Right lobe of liver (tissue), 6 donors: ENCODE measurements at regions not wholly inside any gene's neighbourhood (a gene's known extent, or its start where the extent isn't known, plus 50 kb on each side); places are given as distances from the start of the nearest gene placed in this dataset.

Source experiments
- ATAC-seq, 4 donors: fragments of 200-7000 bp; cut with Tn5 transposase; one replicate each; pipeline ENCODE4 v1.9.1; 2020; ENCODE audit warnings: mild to moderate bottlenecking in 4 of 4, moderate library complexity in 4 of 4
- DNase-seq, 3 donors: peaks; one replicate each; pipeline ENCODE4 v3.0.0-alpha.2; 2020
- H3K27ac ChIP-seq, 3 donors: fragments of 200-600 bp; one replicate each; pipeline ENCODE4 v1.8.0; 2022
- H3K27me3 ChIP-seq, 2 donors: fragments of 200-600 bp; one replicate each; pipeline ENCODE4 v1.8.0; 2022
- H3K36me3 ChIP-seq, 4 donors: fragments of 200-600 bp; sonication (generic) in 1 of 4; one replicate each; pipeline versions ENCODE4 v1.5.1 to v1.8.0; 2017 to 2022; ENCODE audit warnings: control low read depth in 1 of 4
- H3K4me1 ChIP-seq, 4 donors: fragments of 200-600 bp; sonication (generic) in 1 of 4; one replicate each; pipeline versions ENCODE4 v1.5.1 to v1.8.0; 2017 to 2022; ENCODE audit warnings: control low read depth in 1 of 4
- H3K4me3 ChIP-seq, 3 donors: fragments of 200-600 bp; one replicate each; pipeline ENCODE4 v1.8.0; 2022
- H3K9me3 ChIP-seq, 4 donors: fragments of 200-600 bp; sonication (generic) in 1 of 4; one replicate each; pipeline versions ENCODE4 v1.5.1 to v1.8.0; 2017 to 2022; ENCODE audit warnings: control low read depth in 1 of 4
- POLR2A ChIP-seq: fragments of 450-650 bp; IDR thresholded peaks from one replicate; pipeline ENCODE4 v1.6.1; 2017; ENCODE audit warnings: antibody characterized with exemption, mild to moderate bottlenecking
- WGBS: methylation state at CpG from one replicate; pipeline ENCODE4 v1.1.6; 2018; ENCODE audit warnings: low coverage, low lambda C conversion rate; ENCODE audit not compliant: insufficient coverage; ENCODE audit errors: missing lambda C conversion rate; 5-methylcytosine and 5-hydroxymethylcytosine counted together
- intact Hi-C, 2 donors: fragments of 100-400 bp; cut with DNase I; formaldehyde crosslinking; loops; one replicate each; pipeline versions ENCODE4 v1.11.2 to v1.14.1; 2022
- TF ChIP-seq, protein P1 (sequence below), 4 donors: fragments of 200-600 bp in 3 of 4; fragments of 450-650 bp in 1 of 4; IDR thresholded peaks; one replicate each; pipeline versions ENCODE4 v1.5.1 to v1.8.0; 2016 to 2022; ENCODE audit warnings: antibody characterized with exemption in 4 of 4, mild to moderate bottlenecking in 2 of 4
- donor health status: DM: no; HTN: yes; CAD: no.
- donor health status: DM: no; HTN: no; CAD: no.
- donor health status: DM: no; HTN: no; CAD: no.
- donor health status: DM: no; HTN: yes; CAD: no.
- donor health status: DM: no; HTN: yes; CAD: no.

DNA sequence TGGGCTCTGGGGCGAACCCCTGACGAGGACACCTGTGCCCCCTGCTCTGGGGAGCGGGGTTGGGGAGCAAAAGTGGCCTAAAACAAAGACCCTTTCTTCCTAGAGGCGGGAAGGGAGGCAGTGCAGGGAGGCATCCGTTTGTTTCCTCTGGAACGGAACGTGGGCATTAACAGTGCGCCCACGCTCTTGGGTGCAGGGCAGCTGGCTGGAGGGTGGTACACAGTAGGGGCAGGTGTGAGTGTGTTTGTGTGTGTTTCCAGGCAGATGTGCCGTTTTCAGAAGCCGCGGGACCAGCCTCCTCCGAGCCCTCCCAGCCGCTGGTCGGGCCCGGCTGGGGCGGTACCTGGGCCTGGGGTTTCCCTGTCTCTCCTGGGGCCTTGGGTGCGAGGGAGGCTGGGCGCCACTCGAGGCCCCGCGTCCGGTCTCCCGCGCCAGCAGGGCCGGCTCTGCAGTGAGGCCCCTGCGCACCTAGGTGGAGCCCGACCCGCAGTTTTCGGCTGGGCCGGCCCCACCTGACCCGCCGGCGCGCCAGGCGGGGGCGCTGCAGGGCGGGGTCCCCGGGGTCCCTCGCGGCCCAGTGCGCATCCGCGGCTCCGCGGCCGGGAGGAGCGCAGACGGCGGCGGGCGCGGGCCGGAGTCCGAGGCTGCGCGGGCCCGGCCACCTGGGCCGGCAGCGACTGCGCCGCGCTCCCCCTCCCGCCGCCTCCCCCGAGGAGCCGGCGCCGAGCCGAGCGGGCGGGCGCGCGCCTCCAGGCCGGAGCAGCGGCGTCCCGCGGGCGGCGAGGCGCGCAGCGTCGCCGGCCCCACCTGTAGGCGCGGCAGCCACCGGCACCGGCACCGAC, 1252.7 kb downstream of the BRD1 start:
- 18% methylated on average over 17 of the region's 92 CpGs for WGBS
- no peak for TF ChIP-seq POLR2A
- TF ChIP-seq, protein P1, sequence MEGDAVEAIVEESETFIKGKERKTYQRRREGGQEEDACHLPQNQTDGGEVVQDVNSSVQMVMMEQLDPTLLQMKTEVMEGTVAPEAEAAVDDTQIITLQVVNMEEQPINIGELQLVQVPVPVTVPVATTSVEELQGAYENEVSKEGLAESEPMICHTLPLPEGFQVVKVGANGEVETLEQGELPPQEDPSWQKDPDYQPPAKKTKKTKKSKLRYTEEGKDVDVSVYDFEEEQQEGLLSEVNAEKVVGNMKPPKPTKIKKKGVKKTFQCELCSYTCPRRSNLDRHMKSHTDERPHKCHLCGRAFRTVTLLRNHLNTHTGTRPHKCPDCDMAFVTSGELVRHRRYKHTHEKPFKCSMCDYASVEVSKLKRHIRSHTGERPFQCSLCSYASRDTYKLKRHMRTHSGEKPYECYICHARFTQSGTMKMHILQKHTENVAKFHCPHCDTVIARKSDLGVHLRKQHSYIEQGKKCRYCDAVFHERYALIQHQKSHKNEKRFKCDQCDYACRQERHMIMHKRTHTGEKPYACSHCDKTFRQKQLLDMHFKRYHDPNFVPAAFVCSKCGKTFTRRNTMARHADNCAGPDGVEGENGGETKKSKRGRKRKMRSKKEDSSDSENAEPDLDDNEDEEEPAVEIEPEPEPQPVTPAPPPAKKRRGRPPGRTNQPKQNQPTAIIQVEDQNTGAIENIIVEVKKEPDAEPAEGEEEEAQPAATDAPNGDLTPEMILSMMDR (IDR thresholded peaks at IDR 0.05), result peak in 2 of 4 donors; percentile 24 to 57
- intact Hi-C loops, result loop anchor here in 1 of 2 donors (5.0 kb wide), 1 partner anchor 727 kb away; no protein-coding TSS in a partner anchor
- H3K36me3 ChIP-seq, result no peaks in the 10 kb centered on the region
- H3K27ac ChIP-seq, result no peak overlapping the region
- DNase-seq (no peak), ATAC-seq (peak in 3 of 4 donors; percentile 38 to 83 (median 57))
- H3K4me1 ChIP-seq, result no peaks in the 10 kb centered on the region
- H3K4me3 ChIP-seq, result no peak overlapping the region
- H3K27me3 ChIP-seq, result peaks cover 0 to 10% of the 10 kb centered on the region in 2 donors
- H3K9me3 ChIP-seq, result no peaks in the 10 kb centered on the region

DNA sequence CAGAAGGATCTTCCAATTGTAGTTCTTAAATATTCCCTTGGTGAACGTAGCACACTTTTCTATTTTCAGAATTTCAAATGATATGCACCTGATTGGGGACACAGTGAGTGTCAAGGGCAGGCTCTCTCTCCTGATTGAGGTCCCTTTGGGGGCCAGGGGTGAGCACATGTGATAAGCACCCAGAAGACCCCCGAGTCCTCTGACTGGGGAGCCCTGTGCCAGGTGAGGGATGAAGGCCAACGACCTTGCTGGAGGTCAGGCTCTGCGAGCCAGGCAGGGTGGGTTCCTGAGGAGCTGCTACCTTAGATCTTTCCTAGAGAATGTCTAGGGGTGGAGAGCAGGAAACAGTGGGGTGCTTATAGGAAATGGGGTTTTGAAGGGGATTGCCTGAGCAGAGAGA, 1253.9 kb downstream of the BRD1 start:
- Histone ChIP-seq H3K4me1 (no peaks in the 10 kb centered on the region), H3K4me3 (no peak overlapping the region), H3K27ac (no peak overlapping the region), H3K27me3 (peaks cover 0 to 10% of the 10 kb centered on the region in 2 donors), H3K9me3 (no peaks in the 10 kb centered on the region), H3K36me3 (no peaks in the 10 kb centered on the region)
- TF ChIP-seq, protein P1 (IDR thresholded peaks at IDR 0.05), result no peak
- no peak for TF ChIP-seq POLR2A
- DNase-seq (no peak), ATAC-seq (no peak)
- intact Hi-C loops, result no loop called here
- 74% methylated on average over 4 of the region's 4 CpGs for whole genome bisulfite sequencing

DNA sequence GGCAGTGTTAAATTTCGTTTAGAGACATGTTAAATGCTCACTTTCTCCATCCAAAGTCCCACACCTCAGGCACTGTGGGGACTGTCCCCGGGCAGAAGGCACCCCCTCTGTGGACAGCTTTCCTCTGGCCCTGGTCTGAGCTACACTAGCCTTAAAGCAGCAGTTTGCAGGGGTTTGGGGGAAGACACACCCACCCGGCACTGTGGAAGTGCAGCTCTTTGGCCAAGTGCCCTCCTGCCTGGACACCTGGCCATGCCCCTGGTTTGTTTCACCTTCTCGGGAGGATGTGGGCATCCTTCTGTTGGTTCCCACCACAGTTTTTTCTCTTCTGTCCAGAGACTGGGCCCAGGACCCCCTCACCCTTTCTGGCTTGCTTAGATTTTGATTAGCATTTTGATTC, 1254.7 kb downstream of the BRD1 start:
- no peaks in the 10 kb centered on the region for H3K4me1 ChIP-seq
- H3K27ac ChIP-seq, result no peak overlapping the region
- peaks cover 0 to 10% of the 10 kb centered on the region in 2 donors for H3K27me3 ChIP-seq
- DNase-seq (no peak), ATAC-seq (no peak)
- TF ChIP-seq, protein P1 (IDR thresholded peaks at IDR 0.05), result no peak
- no peak for TF ChIP-seq POLR2A
- H3K9me3 ChIP-seq, result no peaks in the 10 kb centered on the region
- H3K36me3 ChIP-seq, result no peaks in the 10 kb centered on the region
- intact Hi-C loops, result no loop called here
- H3K4me3 ChIP-seq, result no peak overlapping the region
- 37% methylated on average over 2 of the region's 4 CpGs for WGBS

DNA sequence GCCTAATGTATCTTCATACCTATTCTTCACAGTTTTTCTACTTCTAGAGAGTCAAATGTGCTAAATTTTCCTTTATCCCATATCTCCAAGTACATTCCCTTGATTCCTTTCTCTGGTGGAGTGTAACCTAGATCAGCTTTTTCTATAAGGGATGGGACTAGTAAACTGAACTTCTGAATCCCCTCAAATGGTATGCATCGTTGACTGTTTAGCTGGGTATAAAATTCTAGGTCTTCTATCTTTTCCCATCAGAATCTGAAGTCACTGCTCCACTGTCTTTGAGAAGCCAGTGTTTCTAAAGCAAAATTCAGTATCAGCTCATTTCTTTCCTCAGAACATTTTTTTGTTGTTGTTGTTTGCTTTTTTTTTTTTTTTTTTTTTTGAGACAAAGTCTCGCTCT, 1256.8 kb downstream of the BRD1 start:
- Histone ChIP-seq H3K4me1 (no peaks in the 10 kb centered on the region), H3K4me3 (no peak overlapping the region), H3K9me3 (no peaks in the 10 kb centered on the region), H3K36me3 (no peaks in the 10 kb centered on the region), H3K27me3 (peaks cover 0 to 6% of the 10 kb centered on the region in 2 donors), H3K27ac (no peak overlapping the region)
- TF ChIP-seq, protein P1 (IDR thresholded peaks at IDR 0.05), result no peak
- TF ChIP-seq POLR2A, result no peak
- intact Hi-C loops, result no loop called here
- no peak for ATAC-seq
- 90% methylated on average over 1 of the region's 2 CpGs for WGBS
- no peak for DNase-seq
